Esophagus muscularis mucosa (tissue), 3 donors: ENCODE measurements at regions not wholly inside any gene's neighbourhood (a gene's known extent, or its start where the extent isn't known, plus 50 kb on each side); places are given as distances from the start of the nearest gene placed in this dataset.

Source experiments
- POLR2A ChIP-seq: fragments of 450-650 bp; IDR thresholded peaks from one replicate; pipeline ENCODE4 v1.6.1; 2017; ENCODE audit warnings: antibody characterized with exemption, moderate library complexity, mild to moderate bottlenecking, low read depth
- POLR2AphosphoS5 ChIP-seq, 2 donors: sonication (generic); formaldehyde crosslinking; IDR thresholded peaks; one replicate each; pipeline ENCODE4 v1.6.1; 2017; ENCODE audit warnings: antibody characterized with exemption in 2 of 2
- TF ChIP-seq, protein P1 (sequence below), 3 experiments: fragments of 200-600 bp in 2 of 3; fragments of 450-650 bp in 1 of 3; sonication (generic) in 2 of 3; IDR thresholded peaks; one replicate each; pipeline ENCODE4 v1.5.1; 2017 to 2019; ENCODE audit warnings: antibody characterized with exemption in 3 of 3, mild to moderate bottlenecking in 2 of 3, moderate library complexity in 1 of 3

DNA sequence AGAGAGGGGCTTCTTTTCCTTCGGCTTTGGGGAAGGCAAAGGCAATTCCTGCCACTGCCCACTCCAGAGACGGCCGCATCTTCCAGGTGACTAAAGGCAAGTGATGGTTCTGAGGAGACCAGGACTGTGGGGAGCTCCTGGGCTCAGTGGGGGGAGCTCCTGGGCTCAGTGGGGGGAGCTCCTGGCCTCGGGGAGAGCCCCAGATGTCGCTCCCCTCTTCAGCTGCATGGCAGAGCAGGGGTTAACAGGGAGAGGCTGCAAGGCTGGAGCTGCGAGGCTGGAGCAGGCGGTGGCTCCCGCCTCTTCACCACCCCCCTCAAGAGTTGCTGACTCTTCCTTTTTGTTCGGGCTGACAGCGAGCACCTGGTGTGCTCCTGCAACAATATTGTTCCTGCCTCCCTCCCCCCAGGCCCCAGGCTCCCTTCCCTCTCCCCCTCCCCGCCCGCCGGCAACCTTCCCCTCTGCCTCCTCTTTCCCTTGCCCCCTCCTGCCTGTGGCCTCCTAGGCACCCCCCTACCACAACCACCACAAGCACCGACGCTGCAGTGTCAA is 56.3 kb upstream of the LBX1 start:
- TF ChIP-seq, protein P1, sequence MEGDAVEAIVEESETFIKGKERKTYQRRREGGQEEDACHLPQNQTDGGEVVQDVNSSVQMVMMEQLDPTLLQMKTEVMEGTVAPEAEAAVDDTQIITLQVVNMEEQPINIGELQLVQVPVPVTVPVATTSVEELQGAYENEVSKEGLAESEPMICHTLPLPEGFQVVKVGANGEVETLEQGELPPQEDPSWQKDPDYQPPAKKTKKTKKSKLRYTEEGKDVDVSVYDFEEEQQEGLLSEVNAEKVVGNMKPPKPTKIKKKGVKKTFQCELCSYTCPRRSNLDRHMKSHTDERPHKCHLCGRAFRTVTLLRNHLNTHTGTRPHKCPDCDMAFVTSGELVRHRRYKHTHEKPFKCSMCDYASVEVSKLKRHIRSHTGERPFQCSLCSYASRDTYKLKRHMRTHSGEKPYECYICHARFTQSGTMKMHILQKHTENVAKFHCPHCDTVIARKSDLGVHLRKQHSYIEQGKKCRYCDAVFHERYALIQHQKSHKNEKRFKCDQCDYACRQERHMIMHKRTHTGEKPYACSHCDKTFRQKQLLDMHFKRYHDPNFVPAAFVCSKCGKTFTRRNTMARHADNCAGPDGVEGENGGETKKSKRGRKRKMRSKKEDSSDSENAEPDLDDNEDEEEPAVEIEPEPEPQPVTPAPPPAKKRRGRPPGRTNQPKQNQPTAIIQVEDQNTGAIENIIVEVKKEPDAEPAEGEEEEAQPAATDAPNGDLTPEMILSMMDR (IDR thresholded peaks at IDR 0.05) = no peak
- TF ChIP-seq POLR2AphosphoS5 (IDR thresholded peaks at IDR 0.05) (no peak), POLR2A (no peak)
